ENCODE measurements at regions not wholly inside any gene's neighbourhood (a gene's known extent, or its start where the extent isn't known, plus 50 kb on each side); places are given as distances from the start of the nearest gene placed in this dataset.
A peak's percentile ranks its signal among the peaks of the same experiment; 100 is the strongest.
"Not testable (repeated sequence)": the region's sequence is repeated elsewhere in the genome, so short reads cannot be mapped to it uniquely, and the experiment has no call there.

- DNase-seq (ENCODE audit: low read depth, low spot score), result no peak
Measured at GRCh38 chrX:86887341-86887740, 630.3 kb upstream of the KLHL4 start.

DNA sequence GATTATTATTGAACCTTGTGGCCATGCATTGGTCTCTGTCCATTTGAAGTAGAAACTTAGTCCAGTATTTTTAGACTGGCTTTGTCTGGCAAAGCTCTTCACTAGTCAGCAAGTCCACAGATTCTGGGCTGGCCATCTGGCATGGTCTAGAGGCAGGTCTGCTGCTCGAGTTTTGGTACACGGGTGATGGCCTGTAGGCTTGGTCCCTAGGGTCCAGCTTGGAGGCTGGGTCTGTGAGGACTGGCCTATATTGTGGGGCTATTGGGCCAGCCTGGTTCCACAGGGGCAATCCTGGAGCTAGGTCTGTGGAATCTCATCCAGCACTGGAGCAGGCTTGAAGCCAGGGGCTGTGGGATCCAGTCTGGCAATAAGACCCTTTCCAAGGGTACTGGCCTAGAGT, 607.6 kb upstream of the KLHL4 start:
- no peak for DNase-seq (ENCODE audit: low read depth, low spot score)

GRCh38 chrX:86910602-86911311, 606.8 kb upstream of the KLHL4 start:
- no peak for DNase-seq (ENCODE audit: low read depth, low spot score)

DNA sequence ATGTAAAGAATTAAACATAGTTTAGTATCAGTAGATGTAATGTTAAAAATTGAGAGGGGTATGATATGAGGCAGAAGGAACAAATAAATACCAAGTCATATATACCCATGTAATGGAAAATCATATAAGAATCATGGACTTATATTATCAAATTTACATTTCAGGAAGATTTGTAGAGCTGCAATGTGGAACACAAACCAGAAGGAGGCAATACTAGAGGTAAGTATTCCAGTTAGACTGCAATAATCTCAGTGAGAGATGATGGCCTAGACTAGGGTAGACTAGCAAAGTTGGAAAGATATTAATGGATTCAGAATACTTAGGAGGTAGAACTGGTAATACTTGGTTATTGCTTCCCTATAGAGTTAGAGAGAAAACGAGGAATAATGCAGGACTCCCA, 603.0 kb upstream of the KLHL4 start:
- DNase-seq (ENCODE audit: low read depth, low spot score), result no peak

DNA sequence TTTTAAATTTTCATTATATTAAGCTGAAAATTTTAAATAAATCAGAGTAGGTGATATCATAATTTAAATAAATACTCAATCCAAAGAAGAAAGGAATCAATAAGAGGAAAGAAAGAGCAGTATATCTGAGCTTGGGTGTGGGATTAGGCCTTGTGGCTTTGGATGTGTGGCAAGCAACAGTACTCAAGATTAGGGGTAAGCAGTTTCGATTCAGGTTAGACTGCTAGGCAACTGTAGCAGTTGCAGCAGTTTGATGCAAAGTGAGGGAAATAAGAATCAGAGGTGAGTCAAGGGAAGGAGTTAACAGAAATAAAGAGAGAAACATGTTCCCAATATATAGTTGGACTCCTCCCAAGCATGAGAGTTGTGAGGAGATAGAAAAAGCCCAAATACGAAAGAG, 599.6 kb upstream of the KLHL4 start:
- DNase-seq (ENCODE audit: low read depth, low spot score), result no peak

- no peak for DNase-seq (ENCODE audit: low read depth, low spot score)
Measured at GRCh38 chrX:86930419-86930818, 587.2 kb upstream of the KLHL4 start.

DNA sequence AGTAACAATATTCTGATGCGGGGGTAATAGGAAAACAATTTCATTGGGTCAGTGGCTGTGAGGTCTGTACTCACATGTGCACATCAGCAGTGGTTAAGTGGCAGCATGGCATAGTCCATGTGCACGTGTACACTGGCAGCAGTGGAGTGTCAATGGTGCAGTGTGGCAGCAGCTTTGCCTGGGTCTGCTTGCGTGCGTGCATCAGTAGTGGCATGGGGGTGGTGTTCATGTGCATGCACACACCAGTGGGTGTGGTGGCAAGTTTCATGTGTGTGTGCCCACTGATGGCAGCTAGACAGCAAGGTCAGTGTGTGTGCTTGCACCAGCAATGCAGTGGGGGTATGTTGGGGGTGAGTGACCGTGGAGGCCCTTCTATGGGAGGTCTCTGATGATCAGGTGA, 581.6 kb upstream of the KLHL4 start:
- DNase-seq (ENCODE audit: low read depth, low spot score), result no peak

GRCh38 chrX:86946569-86946968, 571.0 kb upstream of the KLHL4 start:
- no peak for DNase-seq (ENCODE audit: low read depth, low spot score)

DNA sequence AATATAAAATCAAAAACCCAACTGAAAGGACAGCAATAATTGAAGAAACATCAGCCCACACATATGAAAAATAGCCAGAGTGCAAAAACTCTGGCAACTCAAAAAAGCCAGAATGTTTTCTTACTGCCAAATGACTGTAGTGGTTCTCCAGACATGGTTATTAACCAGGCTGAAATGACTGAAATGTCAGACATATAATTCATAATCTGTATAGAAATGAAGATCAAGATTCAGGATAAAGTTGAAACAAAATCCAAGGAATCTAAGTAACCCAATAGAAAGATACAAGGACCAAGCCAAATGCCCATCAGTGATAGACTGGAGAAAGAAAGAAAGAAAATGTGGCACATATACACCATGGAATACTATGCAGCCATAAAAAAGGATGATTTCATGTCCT, 553.3 kb upstream of the KLHL4 start:
- no peak for DNase-seq (ENCODE audit: low read depth, low spot score)

GRCh38 chrX:86981326-86981879, 536.2 kb upstream of the KLHL4 start:
- DNase-seq (ENCODE audit: low read depth, low spot score), result peak; percentile 7

DNA sequence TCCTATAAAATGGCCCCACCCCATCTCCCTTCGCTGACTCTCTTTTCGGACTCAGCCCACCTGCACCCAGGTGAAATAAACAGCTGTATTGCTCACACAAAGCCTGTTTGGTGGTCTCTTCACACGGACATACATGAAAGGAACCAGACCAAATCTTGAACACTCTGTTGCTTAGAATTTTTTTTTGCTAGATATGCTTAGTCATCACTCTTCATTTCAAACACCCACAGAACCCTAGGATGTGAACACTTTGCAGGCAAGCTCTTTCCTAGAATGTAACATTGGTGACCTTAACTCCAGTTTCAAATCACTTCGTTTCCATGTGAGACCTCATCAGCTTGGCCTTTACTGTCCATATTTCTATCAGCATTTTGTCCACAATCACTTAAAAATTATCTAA, 530.3 kb upstream of the KLHL4 start:
- not testable (repeated sequence) for DNase-seq (ENCODE audit: low read depth, low spot score)

GRCh38 chrX:87003031-87003430, 514.6 kb upstream of the KLHL4 start:
- no peak for DNase-seq (ENCODE audit: low read depth, low spot score)

DNA sequence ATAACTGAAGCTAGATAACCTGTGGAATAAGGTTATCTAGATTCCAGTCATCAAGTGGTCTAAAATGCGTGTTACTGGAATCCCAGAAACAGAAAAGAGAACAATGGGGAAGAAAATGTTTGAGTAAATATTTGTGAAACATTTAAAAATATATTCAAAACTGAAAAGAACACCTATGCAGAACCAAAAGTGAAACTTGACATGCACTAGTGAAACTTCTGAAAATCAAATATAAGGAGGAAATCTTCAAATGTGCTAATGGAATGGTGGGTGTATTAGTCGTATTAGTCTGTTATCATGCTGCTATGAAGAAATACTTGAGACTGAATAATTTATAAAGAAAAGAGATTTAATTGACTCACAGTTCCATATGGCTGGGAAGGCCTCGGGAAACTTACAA, 512.4 kb upstream of the KLHL4 start:
- DNase-seq (ENCODE audit: low read depth, low spot score), result no peak

- no peak for DNase-seq (ENCODE audit: low read depth, low spot score)
Measured at GRCh38 chrX:87005885-87006284, 511.7 kb upstream of the KLHL4 start.

GRCh38 chrX:87006561-87006960, 511.0 kb upstream of the KLHL4 start:
- DNase-seq (ENCODE audit: low read depth, low spot score), result no peak

DNA sequence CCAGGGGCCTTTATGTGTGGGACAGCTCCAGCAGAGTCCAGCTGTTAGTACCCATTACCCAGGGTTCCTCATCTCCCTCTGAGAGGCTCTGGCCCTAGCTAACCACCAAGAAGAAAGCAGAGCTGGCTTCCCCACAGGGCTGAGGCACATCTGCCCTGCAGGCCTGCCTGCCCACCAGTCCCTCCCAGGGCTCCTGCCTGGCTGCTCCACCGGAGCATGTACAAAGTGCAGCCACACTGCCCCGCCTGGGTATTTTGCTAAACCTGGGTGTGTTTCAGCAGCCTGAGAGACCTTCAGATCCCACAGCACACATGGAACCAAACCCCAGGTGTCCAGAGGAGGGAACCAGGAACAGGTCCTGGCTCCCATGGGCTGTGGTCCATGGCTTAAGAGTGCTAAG, 500.4 kb upstream of the KLHL4 start:
- DNase-seq (ENCODE audit: low read depth, low spot score), result no peak

DNA sequence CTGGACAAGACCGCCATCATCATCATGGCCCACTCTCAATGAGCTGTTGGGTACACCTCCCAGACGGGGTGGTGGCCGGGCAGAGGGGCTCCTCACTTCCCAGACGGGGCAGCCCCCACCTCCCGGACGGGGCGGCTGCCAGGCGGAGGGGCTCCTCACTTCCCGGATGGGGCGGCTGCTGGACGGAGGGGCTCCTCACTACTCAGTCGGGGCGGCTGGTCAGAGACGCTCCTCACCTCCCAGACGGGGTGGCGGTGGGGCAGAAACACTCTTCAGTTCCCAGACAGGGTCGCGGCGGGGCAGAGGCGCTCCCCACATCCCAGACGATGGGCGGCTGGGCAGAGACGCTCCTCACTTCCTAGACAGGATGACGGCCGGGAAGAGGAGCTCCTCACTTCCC, 484.5 kb upstream of the KLHL4 start:
- not testable (repeated sequence) for DNase-seq (ENCODE audit: low read depth, low spot score)

- DNase-seq (ENCODE audit: low read depth, low spot score), result peak; percentile 9
Measured at GRCh38 chrX:87045352-87045751, 472.2 kb upstream of the KLHL4 start.

- no peak for DNase-seq (ENCODE audit: low read depth, low spot score)
Measured at GRCh38 chrX:87049567-87049966, 468.0 kb upstream of the KLHL4 start.

DNA sequence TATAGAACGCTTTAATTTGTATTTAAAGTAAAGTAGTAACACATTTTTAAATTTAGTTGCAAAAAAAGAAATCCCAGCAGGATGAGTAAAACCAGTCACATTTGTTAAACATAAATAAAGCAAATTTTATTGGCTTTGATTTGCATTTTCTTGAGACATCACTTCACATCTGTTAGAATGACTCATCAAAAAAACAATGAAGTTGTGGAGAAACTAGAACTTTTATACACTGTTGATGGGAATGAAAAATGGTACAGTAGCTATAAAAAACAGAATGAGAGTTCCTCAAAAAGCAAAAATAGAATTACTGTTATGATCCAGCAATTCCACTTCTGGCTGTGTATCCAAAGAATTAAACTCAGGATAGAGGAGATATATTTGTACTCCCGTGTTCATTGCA, 454.0 kb upstream of the KLHL4 start:
- no peak for DNase-seq (ENCODE audit: low read depth, low spot score)

- DNase-seq (ENCODE audit: low read depth, low spot score), result no peak
Measured at GRCh38 chrX:87064502-87064901, 453.1 kb upstream of the KLHL4 start.

DNA sequence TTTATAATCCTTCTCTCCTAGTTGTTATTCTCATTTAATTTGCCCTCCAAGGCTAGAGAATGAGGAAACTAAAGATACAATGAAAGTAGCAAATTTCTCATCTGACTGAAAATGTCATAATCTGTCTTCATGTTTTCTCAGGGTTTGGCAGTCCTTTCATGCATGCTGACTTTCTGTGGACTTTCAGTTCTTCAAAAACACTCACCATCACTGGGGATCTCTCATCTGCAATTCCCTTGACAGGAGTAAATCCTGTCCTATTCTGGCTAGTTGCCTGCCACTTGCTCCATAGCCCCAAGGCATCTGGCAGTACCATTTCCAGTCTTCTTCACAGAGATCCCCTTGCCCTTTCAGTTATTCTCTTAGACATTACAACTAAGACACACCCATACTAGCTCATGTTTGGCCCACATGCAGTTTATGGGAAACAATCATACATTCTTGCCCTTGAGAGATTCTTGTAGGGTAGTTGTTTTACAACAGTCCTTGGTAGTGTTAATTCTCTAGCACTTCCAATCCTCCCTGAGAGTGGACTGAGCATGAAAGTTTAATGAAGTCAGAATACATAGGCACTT, 449.7 kb upstream of the KLHL4 start:
- no peak for DNase-seq (ENCODE audit: low read depth, low spot score)

GRCh38 chrX:87078231-87078630, 439.4 kb upstream of the KLHL4 start:
- no peak for DNase-seq (ENCODE audit: low read depth, low spot score)

Data from iPS DF 19.7 (cell line).